Liver (tissue), 8 donors: ENCODE measurements at regions not wholly inside any gene's neighbourhood (a gene's known extent, or its start where the extent isn't known, plus 50 kb on each side); places are given as distances from the start of the nearest gene placed in this dataset.
A peak's percentile ranks its signal among the peaks of the same experiment; 100 is the strongest.

Experiments
- DNase-seq: peaks from one replicate; pipeline ENCODE4 v3.0.0-alpha.2; 2017; ENCODE audit warnings: low spot score
- H3K27ac ChIP-seq, 2 donors: one replicate each; pipeline ENCODE4 v1.7.0; 2013; ENCODE audit warnings: inconsistent platforms in 2 of 2, low read length in 2 of 2, control low read depth in 1 of 2, low read depth in 1 of 2, mild to moderate bottlenecking in 1 of 2
- H3K27me3 ChIP-seq, 4 donors: one replicate each; pipeline versions ENCODE4 v1.6.1 to v1.7.0; 2013; ENCODE audit warnings: low read length in 3 of 4, inconsistent platforms in 1 of 4, mild to moderate bottlenecking in 1 of 4, moderate library complexity in 1 of 4; ENCODE audit not compliant: control insufficient read depth in 4 of 4, insufficient read depth in 4 of 4
- H3K36me3 ChIP-seq, 4 donors: one replicate each; pipeline versions ENCODE4 v1.6.1 to v1.7.0; 2013; ENCODE audit warnings: low read length in 3 of 4, mild to moderate bottlenecking in 3 of 4, low read depth in 1 of 4, moderate library complexity in 1 of 4; ENCODE audit not compliant: control insufficient read depth in 4 of 4, insufficient read depth in 3 of 4
- H3K4me1 ChIP-seq, 4 donors: one replicate each; pipeline versions ENCODE4 v1.6.1 to v1.7.0; 2013; ENCODE audit warnings: low read length in 3 of 4, mild to moderate bottlenecking in 3 of 4, moderate library complexity in 1 of 4; ENCODE audit not compliant: control insufficient read depth in 4 of 4, insufficient read depth in 4 of 4
- H3K4me3 ChIP-seq, 3 donors: one replicate each; pipeline versions ENCODE4 v1.6.1 to v1.7.0; 2013; ENCODE audit warnings: low read length in 3 of 3, control low read depth in 1 of 3, low read depth in 1 of 3, mild to moderate bottlenecking in 1 of 3
- H3K9ac ChIP-seq, 2 donors: one replicate each; pipeline ENCODE4 v1.7.0; 2013; ENCODE audit warnings: low read length in 2 of 2, mild to moderate bottlenecking in 2 of 2, moderate library complexity in 2 of 2, control low read depth in 1 of 2, low read depth in 1 of 2
- H3K9me3 ChIP-seq, 4 donors: one replicate each; pipeline versions ENCODE4 v1.6.1 to v1.7.0; 2013; ENCODE audit warnings: low read length in 3 of 4; ENCODE audit not compliant: control insufficient read depth in 4 of 4
- FOXA2 ChIP-seq: IDR thresholded peaks from 2 replicates; pipeline ENCODE4 v1.6.1; 2016; ENCODE audit warnings: antibody characterized with exemption
- GABPA ChIP-seq, 2 donors: IDR thresholded peaks in 1 of 2; conservative IDR thresholded peaks in 1 of 2; 2 replicates each; pipeline ENCODE4 v1.6.1; 2016; ENCODE audit warnings: antibody characterized with exemption in 2 of 2, mild to moderate bottlenecking in 1 of 2, moderate library complexity in 1 of 2
- JUND ChIP-seq, 2 donors: IDR thresholded peaks; 2 replicates each; pipeline ENCODE4 v1.6.1; 2016; ENCODE audit warnings: antibody characterized with exemption in 2 of 2
- RAD21 ChIP-seq, 2 donors: IDR thresholded peaks; 2 replicates each; pipeline ENCODE4 v1.6.1; 2016; ENCODE audit warnings: antibody characterized with exemption in 2 of 2, mild to moderate bottlenecking in 2 of 2
- RXRA ChIP-seq, 2 donors: IDR thresholded peaks; 2 replicates each; pipeline ENCODE4 v1.6.1; 2017 to 2018; ENCODE audit warnings: antibody characterized with exemption in 2 of 2, mild to moderate bottlenecking in 1 of 2
- SP1 ChIP-seq: IDR thresholded peaks from 2 replicates; pipeline ENCODE4 v1.6.1; 2018; ENCODE audit warnings: antibody characterized with exemption, mild to moderate bottlenecking
- TAF1 ChIP-seq: conservative IDR thresholded peaks from 2 replicates; pipeline ENCODE4 v1.6.1; 2016; ENCODE audit warnings: antibody characterized with exemption, mild to moderate bottlenecking
- WGBS: extraction: QIAGEN DNeasy Blood & Tissue Kit; methylation state at CpG from one replicate; pipeline ENCODE4 v1.1.7; 2013; 5-methylcytosine and 5-hydroxymethylcytosine counted together
- TF ChIP-seq, protein P1 (sequence below): IDR thresholded peaks from 2 replicates; pipeline ENCODE4 v1.6.1; 2016; ENCODE audit warnings: antibody characterized with exemption
- TF ChIP-seq, protein P2 (sequence below): IDR thresholded peaks from 2 replicates; pipeline ENCODE4 v1.6.1; 2016; ENCODE audit warnings: antibody characterized with exemption
- TF ChIP-seq, protein P3 (sequence below): fragments of 150-350 bp; IDR thresholded peaks from 2 replicates; pipeline ENCODE4 v1.5.1; 2017; ENCODE audit warnings: improper control_type of control experiment, low read depth, low read length; ENCODE audit not compliant: missing input control
- TF ChIP-seq, protein P4 (sequence below): IDR thresholded peaks from 2 replicates; pipeline ENCODE4 v1.6.1; 2016; ENCODE audit warnings: antibody characterized with exemption
- TF ChIP-seq, protein P5 (sequence below): IDR thresholded peaks from 2 replicates; pipeline ENCODE4 v1.6.1; 2016; ENCODE audit warnings: antibody characterized with exemption, mild to moderate bottlenecking
- donor health status: healthy.
- donor health status: healthy.
- donor health status: healthy.
- donor health status: healthy.
- donor health status: healthy.

DNA sequence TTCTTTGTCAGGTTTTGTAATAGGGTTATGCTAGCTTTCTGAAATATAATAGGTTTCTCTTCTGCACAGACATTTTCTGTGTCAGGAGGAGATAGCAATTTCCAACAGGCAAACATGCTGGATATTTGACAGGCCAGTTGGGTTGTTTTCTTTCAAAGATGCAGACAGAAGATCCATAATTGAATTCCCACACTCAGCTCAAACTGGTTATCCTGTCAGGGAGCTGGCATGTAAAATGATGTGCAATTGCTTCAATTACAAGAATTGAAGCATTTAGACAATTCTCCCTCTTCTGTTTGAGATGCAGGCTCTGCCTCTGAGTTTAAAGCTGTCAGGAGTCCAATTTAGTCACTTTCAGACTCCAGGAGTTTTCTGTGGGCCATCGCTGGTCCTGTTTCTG, 146.2 kb upstream of the ZKSCAN2 start:
- TF ChIP-seq FOXA2 (no peak), JUND (IDR thresholded peaks at IDR 0.05) (no peak), RXRA (IDR thresholded peaks at IDR 0.05) (no peak), RAD21 (IDR thresholded peaks at IDR 0.05) (no peak)
- TF ChIP-seq, protein P1, sequence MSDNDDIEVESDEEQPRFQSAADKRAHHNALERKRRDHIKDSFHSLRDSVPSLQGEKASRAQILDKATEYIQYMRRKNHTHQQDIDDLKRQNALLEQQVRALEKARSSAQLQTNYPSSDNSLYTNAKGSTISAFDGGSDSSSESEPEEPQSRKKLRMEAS, result no peak
- TF ChIP-seq, protein P2, sequence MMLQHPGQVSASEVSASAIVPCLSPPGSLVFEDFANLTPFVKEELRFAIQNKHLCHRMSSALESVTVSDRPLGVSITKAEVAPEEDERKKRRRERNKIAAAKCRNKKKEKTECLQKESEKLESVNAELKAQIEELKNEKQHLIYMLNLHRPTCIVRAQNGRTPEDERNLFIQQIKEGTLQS, result no peak
- WGBS, result 89% methylated on average over 1 of the region's 1 CpG
- H3K27me3 ChIP-seq, result no peaks in the 10 kb centered on the region

DNA sequence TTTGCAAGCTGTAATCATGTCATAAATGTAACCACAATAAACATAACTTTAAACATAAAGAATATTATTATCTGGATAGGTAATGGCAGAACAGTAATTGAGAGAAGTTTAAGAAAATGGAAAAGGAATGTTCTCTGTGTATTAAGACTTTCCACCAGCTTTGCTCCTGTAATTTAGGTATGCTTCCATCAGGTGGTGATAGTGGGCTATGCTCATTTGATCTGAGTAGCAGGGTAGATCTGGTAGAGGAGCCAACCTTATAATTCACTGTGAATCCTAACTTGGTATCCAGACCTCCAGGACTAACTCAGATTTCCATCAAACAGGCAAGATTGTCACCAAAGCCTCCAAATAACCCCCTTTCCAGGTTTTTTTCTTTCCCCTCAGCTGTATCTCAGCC, 137.9 kb upstream of the ZKSCAN2 start:
- H3K4me3 ChIP-seq, result no peak overlapping the region
- no peak overlapping the region for H3K9ac ChIP-seq

More for the DNA sequence above, 146.2 kb upstream of the ZKSCAN2 start:
- H3K4me1 ChIP-seq, result no peaks in the 10 kb centered on the region
- no peak for DNase-seq
- H3K9me3 ChIP-seq, result peaks cover 2 to 14% (median 11%) of the 10 kb centered on the region in 4 donors
- no peak overlapping the region for H3K27ac ChIP-seq
- no peak overlapping the region for H3K9ac ChIP-seq
- H3K36me3 ChIP-seq, result no peaks in the 10 kb centered on the region
- no peak overlapping the region for H3K4me3 ChIP-seq

DNA sequence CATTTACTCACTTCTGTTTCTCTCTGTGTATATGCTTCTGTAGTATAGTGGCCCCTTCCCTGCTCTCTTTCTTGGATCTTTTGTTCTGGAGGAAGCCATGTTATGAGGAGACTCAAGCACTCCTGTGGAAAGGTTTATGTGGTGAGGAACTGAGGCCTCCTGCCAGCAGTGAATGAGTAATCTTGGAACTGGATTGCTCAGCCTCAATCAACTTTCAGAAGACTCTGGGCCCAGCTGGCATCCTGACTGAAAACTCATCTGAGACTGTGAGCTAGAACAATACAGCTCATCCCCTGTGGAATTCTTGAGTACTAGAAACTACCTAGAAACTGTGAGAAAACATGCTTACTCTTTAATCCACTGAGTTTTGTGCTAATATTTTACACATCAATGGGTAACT, 133.1 kb upstream of the ZKSCAN2 start:
- Histone ChIP-seq H3K4me1 (no peaks in the 10 kb centered on the region), H3K4me3 (no peak overlapping the region), H3K9ac (no peak overlapping the region), H3K9me3 (peaks cover 0 to 16% (median 1%) of the 10 kb centered on the region in 4 donors), H3K36me3 (no peaks in the 10 kb centered on the region), H3K27ac (no peak overlapping the region), H3K27me3 (no peaks in the 10 kb centered on the region)
- TF ChIP-seq RAD21 (IDR thresholded peaks at IDR 0.05), result no peak
- TF ChIP-seq SP1, result no peak
- no peak for TF ChIP-seq RXRA (IDR thresholded peaks at IDR 0.05)
- TF ChIP-seq, protein P3, sequence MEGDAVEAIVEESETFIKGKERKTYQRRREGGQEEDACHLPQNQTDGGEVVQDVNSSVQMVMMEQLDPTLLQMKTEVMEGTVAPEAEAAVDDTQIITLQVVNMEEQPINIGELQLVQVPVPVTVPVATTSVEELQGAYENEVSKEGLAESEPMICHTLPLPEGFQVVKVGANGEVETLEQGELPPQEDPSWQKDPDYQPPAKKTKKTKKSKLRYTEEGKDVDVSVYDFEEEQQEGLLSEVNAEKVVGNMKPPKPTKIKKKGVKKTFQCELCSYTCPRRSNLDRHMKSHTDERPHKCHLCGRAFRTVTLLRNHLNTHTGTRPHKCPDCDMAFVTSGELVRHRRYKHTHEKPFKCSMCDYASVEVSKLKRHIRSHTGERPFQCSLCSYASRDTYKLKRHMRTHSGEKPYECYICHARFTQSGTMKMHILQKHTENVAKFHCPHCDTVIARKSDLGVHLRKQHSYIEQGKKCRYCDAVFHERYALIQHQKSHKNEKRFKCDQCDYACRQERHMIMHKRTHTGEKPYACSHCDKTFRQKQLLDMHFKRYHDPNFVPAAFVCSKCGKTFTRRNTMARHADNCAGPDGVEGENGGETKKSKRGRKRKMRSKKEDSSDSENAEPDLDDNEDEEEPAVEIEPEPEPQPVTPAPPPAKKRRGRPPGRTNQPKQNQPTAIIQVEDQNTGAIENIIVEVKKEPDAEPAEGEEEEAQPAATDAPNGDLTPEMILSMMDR, result no peak
- no peak for TF ChIP-seq TAF1
- TF ChIP-seq GABPA (IDR thresholded peaks at IDR 0.05 in 1 of 2, conservative IDR thresholded peaks at IDR 0.05 in 1 of 2), result no peak
- no peak for TF ChIP-seq FOXA2
- TF ChIP-seq, protein P4, sequence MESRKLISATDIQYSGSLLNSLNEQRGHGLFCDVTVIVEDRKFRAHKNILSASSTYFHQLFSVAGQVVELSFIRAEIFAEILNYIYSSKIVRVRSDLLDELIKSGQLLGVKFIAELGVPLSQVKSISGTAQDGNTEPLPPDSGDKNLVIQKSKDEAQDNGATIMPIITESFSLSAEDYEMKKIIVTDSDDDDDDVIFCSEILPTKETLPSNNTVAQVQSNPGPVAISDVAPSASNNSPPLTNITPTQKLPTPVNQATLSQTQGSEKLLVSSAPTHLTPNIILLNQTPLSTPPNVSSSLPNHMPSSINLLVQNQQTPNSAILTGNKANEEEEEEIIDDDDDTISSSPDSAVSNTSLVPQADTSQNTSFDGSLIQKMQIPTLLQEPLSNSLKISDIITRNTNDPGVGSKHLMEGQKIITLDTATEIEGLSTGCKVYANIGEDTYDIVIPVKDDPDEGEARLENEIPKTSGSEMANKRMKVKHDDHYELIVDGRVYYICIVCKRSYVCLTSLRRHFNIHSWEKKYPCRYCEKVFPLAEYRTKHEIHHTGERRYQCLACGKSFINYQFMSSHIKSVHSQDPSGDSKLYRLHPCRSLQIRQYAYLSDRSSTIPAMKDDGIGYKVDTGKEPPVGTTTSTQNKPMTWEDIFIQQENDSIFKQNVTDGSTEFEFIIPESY, result no peak
- TF ChIP-seq, protein P2, result no peak
- TF ChIP-seq, protein P1, result no peak
- no peak for DNase-seq

More for the DNA sequence above, 137.9 kb upstream of the ZKSCAN2 start:
- Histone ChIP-seq H3K36me3 (no peaks in the 10 kb centered on the region), H3K27me3 (no peaks in the 10 kb centered on the region), H3K9me3 (peaks cover 0 to 15% (median 3%) of the 10 kb centered on the region in 4 donors), H3K4me1 (no peaks in the 10 kb centered on the region), H3K27ac (no peak overlapping the region)
- no peak for DNase-seq
- TF ChIP-seq RAD21 (IDR thresholded peaks at IDR 0.05) (peak in 1 of 2 donors; percentile 25), FOXA2 (no peak)
- TF ChIP-seq, protein P5, sequence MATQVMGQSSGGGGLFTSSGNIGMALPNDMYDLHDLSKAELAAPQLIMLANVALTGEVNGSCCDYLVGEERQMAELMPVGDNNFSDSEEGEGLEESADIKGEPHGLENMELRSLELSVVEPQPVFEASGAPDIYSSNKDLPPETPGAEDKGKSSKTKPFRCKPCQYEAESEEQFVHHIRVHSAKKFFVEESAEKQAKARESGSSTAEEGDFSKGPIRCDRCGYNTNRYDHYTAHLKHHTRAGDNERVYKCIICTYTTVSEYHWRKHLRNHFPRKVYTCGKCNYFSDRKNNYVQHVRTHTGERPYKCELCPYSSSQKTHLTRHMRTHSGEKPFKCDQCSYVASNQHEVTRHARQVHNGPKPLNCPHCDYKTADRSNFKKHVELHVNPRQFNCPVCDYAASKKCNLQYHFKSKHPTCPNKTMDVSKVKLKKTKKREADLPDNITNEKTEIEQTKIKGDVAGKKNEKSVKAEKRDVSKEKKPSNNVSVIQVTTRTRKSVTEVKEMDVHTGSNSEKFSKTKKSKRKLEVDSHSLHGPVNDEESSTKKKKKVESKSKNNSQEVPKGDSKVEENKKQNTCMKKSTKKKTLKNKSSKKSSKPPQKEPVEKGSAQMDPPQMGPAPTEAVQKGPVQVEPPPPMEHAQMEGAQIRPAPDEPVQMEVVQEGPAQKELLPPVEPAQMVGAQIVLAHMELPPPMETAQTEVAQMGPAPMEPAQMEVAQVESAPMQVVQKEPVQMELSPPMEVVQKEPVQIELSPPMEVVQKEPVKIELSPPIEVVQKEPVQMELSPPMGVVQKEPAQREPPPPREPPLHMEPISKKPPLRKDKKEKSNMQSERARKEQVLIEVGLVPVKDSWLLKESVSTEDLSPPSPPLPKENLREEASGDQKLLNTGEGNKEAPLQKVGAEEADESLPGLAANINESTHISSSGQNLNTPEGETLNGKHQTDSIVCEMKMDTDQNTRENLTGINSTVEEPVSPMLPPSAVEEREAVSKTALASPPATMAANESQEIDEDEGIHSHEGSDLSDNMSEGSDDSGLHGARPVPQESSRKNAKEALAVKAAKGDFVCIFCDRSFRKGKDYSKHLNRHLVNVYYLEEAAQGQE, result no peak
